Activated gamma-delta T cell treated with Interleukin-2 at 50 U/mL for 16 hours (primary cell): ENCODE measurements at regions not wholly inside any gene's neighbourhood (a gene's known extent, or its start where the extent isn't known, plus 50 kb on each side); places are given as distances from the start of the nearest gene placed in this dataset.

ENCODE experiments used
- DNase-seq: peaks from one replicate; pipeline ENCODE4 v3.0.0-alpha.2; 2020

DNA sequence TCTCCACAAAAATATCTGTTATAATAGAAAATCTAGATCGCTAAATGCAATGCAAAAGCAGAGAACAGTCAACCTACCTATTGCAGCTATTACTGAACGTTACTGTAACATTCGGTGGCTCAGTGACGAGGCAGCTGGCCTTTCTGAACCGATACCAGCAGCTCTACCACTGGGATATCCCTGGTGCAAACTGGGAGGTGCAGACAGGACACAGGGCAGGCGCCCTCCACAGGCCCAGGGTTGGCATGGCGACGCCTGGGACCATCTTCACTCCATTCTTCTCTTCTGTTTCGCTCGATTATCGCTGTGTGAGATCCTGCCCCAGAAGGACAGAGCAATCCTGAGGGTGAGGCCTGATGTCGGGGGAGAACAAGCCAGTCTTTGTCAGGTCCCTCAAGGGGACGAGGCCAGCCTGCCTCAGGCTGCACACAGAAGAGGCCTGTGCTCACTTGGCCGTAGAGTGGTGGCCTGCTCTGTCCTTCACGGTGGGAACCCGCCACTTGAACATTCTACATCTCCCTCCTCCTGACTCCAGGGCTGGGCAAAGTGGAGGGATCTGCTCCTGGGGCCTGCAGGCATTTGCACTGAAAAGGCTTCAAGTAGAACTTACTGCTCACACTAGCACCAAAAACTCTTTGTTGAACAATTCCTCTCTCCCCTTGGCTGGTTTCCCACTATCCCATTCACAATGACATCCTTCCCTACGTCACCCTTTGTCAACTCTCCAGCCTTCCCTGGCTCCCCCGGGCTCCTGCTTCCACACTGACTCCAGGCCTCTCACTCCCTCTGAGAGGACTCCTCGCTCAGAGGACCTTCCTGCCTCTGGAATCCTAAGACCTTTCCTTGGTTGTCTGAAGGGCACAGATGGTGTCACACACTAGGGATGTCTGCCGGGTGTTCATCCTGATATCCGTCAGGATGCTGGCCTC, 49.7 kb downstream of the CYRIA start:
- DNase-seq, result no peak

DNA sequence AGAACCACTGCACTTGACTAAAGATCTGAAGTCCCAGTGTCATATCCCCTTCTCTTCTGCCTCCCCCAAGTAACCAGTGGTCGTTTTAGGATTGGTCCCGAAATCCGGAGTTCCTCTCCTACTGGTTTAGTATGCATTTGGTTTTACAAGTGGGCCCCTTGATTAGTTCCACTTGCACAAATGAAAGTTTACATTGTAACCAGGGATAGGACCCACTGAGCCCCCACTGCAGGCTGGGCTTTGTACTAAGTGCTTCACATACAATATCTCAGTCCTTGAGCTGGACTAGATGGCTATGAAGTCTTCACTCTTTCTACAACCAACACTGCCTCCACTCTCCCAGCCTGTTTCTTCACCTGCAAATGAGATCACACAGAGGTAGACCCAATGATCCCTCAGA, 50.4 kb downstream of the CYRIA start:
- no peak for DNase-seq

DNA sequence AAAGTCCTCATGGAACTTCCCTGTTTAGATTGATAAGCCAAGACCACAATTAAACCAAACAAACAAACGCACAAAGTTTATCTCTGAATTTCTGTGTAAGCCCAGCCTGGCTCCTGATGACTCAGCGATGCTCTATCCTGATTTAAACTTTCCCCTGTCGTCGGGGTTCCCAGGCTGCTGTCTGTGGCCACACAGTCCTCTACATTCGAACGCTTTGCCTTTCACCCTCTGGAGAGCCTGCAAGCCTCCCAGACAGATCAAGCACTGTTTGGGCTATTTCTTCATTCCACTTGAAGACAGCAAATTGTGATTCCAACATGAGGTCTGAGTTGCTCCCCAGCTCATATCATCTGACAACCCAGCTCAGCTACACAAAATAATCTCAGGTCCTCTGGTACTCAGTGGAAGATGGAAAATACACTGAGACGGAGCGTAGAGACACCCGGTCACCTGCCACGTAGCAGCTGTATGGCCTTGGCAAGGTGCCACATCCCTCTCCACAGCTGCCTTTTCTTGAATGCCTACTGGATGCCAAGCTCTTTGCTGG, 51.2 kb downstream of the CYRIA start:
- DNase-seq, result no peak

DNA sequence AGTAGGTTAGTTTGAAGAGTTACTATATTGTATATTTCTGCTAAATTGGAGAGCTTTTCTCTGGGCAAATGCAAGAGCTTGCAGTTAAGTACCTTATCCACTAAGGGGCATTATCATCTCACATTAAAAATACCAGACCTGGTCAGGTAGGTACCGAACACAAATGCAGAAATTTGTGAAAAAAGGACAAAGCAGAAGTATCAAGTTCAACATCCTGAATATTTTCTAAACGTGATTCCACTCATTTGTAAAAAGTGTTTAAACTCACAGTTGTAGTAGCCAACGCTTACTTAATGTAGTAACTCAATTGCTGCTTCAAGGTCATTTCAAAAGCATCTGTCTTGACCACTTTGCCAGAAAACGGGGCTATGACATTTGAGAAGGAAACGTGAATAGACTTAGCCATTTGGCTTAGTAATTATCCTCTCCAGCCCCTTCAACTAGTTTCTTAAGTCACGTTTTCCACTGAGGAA, 52.1 kb downstream of the CYRIA start:
- no peak for DNase-seq

DNA sequence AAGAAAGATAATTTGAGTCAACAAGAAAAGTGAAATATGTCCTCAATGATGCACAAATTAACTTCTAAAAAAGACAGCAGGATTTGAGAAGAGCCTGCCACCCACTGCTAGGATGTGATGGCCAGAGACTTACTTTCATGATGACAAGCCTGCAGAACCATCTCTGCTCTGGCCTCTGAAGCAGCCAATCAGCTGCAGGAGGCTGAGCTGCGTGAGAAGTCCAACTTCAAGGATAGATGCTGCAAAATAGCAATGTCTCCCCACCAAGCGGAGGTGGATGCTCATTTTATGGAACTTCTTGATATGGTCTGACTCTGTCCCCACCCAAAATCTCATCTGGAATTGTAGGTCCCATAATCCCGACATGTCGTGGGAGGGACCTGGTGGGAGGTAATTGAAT, 53.1 kb downstream of the CYRIA start:
- DNase-seq, result no peak

DNA sequence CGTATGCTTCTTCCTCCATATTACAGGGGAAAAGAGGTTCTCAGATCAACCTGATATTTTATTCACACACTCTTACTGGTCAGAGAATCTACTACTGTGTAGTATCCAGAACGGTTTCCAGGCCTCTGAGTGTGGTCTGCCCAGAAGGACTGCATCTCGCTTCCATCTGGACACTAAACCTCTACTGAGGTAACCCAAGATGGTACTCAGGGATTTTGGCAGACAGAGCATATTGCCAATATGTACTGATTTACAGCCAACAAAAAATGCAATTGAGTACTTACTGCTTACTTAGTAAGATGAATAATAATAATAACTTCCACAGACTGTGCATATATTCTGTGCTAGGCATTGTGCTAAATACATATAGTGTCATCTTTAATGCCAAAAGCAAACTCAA, 55.8 kb downstream of the CYRIA start:
- DNase-seq, result no peak

DNA sequence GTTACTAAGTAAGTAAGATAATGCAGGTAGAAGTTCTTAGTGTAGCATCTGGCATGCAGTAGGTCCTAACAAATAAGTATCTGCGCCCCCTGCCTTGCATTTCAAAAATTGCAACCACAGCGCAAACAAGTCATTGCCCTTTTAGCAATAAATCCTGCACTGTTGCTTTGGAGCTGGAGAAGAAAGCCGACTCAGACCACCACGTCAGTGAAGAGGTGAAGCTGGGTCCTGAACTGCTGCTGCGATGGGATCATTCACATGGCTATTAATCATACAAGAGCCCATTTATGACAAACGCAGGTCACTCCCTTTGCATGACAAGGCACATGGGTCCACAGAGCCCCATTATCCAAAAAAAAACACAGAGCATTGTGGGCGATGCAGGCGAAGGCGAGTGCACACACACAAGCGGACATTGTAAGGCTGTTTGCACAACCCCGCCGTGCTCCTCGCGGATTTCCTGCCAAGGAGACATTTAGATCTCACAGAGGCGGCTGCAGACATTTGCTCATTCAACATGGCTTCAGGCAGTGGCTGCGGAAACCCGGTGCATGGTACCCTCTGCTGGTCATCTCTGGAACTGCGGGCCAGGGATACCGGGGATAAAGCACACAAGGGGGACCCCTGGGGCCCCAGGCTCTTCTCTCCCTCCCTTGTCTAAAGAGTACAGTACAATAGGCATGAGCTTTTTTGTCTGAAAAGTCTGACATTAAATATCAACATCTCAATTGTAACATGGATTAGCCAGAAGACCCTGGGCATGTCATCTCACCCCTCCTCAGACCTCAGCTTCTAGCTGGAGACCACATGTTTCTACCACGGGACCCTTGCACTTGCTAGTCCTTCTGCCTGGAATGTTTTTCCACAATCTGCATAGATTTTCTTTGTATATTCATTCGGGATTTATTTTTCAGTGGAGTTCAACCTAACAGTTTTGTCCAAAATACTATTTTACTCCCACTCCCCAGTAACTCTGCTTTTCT, 56.7 kb downstream of the CYRIA start:
- peak; percentile 85 for DNase-seq

DNA sequence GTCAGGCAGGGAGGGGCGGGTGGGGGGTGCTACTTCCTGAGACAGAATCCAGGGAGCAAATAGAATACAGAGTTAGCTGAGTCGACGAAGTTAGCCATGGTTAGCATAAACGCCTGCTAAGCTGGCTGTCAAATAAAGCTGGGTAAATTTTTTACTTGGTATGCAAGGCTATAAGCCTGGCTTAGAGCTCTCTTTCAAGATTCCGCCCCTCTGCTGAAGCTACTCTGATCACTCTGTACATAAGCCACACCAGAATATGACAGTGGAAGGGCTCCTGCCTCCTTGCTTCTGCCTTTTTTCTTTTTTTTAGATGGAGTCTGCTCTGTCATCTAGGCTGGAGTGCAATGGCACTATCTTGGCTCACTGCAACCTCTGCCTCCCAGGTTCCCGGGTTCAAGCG, 58.3 kb downstream of the CYRIA start:
- DNase-seq, result no peak

DNA sequence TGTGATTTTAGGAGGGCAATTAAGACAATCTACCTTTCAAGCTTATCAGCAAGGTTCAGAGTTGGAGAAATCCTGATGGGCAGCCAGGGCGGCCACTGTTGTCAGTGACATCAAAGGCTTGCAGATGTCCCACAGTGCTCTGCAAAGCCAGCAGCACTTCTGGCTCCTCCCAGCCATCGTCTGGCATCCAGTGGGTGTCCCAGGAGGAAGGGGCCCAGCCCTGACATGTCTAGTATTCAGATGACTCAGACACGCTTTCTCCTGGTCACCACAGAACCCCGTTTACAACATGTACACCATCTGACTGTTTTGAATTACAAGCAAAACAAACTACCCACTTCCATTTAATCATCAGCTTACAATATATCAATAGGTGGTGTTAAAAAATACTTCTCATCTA, 61.4 kb downstream of the CYRIA start:
- DNase-seq, result no peak

DNA sequence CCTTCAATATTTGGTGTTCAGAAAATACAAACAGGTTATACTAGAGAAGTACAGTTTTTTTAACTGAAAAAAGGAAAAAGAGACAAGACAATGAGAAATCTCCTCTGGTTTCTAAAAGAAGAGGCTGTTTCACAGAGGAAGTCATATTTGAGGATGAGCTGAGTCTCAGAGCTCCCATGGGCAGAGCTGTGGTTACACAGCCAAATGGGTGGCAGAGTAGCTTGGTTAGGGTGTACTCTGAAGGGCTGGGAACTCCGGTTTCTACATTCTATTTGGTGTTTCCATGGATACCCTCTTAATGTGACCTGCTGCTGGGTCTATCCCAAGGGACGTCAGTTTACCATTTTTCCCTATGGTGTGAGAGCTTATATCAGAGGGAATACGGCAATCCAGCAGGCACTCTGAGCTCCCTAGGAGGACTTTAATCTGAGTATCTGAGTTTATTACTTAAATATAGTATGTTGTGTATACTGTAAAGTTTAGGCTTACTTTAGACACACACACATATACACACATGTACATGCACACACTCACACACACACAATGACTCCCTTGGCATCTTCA, 74.2 kb downstream of the CYRIA start:
- DNase-seq, result no peak

DNA sequence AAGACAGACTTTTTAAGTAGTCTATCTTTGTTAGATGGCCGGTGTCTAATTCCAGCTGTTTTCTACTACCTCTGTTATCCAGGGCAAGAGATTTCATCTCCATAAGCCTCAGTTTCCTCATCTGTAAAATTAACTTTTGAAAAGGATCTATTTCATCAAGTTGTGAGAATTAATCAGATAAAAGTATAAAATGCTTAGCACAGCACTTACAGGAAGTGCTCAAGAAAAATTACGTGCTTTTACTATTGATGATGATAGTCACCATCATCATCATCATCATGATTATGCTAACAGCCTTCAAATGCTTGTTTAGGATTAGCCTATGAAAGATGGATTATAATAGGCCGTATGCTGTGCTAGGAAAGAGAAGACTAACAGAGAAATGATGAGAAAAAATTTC, 76.2 kb downstream of the CYRIA start:
- no peak for DNase-seq

DNA sequence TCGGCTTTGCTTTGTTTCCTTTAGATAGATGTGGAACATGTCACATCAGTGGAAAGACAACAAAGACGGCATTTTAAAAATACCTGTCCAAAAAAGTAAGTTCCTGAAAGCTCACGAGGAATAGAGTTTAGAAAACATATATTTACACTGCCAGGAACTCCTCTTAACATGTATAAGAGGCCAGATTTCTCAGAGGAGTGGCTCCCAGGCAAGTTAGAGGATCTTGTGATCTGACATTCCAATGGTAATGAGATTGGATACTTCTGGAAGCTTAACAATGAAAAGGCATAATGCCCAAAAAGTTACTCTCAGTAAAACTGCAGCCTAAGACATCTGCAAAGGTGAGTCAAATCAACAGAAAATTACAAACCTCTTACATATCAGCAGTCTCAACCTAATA, 77.1 kb downstream of the CYRIA start:
- DNase-seq, result no peak

DNA sequence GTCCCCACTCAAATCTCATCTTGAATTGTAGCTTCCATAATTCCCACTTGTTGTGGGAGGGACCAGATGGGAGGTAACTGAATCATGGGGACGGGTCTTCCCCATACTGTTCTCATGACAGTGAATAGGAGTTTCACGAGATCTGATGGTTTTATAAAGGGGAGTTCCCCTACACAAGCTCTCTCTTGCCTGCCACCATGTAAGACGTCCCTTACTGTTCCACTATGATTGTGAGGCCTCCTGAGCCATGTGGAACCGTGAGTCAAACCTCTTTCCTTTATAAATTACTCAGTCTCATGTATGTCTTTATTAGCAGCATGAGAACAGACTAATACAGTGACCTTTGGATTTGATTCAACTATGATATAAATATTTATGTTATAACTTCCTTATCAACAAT, 78.0 kb downstream of the CYRIA start:
- no peak for DNase-seq

DNA sequence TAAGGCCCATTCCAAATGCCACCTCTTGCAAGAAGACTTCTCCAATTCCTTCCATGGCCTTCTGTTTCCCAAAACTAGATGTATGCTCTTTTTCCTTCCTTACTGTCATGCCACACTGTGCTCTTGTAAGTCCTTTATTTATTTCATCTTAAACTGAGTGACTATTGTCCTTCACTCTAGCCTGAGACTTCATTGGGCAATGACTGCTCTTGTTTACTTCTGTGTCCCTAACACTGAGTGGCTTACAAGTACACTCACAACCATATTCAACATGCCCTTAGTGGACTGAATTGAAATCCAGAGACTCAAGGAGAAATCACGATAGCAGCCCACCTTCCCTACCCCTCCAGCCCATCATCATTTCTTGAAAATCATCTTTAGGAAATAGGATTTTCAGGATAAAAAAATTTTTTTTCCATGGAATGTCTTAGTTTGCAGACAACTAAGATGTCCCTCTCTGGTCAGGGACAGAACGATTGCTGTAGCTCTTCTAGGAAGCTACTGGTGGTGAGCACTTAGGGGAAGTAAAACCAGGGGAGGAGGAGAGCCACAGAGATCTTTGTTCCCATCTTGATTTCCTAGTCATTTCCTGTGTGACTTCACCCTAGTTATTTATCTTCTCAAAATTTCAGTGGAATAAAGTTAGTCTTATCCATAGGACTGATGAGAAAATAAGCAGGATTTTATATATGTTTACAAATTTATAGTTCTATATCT, 80.7 kb downstream of the CYRIA start:
- DNase-seq, result no peak

DNA sequence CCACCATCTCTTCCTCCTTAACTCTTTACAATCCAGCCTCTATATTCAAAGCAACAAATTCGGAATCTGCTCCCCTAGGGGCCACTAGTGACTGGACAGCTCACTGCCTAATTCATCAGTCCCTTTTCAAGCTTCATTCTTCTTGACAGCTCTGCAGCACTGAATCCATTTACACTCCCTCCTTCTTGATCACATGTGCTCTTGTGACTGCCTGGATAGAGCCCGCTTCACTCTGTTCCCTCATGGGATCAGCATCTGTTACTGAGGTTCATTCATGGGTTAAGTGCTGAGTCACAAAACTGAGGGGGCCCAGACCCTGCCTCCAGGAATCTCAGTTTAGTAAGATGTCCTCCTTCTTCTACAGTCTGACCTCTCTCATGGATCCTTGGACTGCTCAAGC, 81.5 kb downstream of the CYRIA start:
- no peak for DNase-seq

DNA sequence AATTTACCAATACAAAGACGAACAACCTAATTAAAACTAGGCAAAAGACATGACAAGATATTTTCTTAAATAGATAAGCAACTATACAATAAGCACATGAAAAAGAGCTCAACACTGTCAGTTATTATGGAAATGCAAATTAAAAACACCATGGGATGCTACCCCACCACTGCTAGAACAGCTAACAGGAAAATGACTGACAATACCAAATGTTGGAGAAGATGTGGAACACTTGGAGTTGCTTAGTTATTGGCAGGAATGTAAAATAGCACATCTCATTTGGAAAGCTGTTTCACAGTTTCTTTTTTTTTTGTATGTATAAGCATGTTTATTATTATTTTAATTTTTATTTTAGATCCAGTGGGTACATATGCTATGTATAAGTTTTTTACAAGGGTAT, 84.4 kb downstream of the CYRIA start:
- DNase-seq, result no peak

DNA sequence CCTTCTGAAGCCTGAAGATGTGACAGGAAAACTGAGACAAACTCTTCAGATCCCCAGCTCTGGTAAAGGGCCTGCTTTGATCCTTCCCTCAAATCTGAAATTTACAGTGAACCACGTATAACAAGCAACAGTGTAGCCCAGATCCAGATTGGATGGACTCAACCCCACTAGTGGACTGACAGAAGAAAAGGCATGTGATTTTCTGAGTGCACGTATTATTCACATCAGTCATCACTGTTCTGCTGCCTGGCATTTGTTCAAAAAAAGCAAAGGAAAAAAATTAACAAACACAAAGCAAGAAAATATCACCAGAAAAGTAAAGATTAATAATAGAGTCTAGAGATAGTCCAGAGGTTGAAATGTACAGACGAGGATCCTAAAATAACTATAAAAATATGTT, 87.6 kb downstream of the CYRIA start:
- DNase-seq, result no peak

DNA sequence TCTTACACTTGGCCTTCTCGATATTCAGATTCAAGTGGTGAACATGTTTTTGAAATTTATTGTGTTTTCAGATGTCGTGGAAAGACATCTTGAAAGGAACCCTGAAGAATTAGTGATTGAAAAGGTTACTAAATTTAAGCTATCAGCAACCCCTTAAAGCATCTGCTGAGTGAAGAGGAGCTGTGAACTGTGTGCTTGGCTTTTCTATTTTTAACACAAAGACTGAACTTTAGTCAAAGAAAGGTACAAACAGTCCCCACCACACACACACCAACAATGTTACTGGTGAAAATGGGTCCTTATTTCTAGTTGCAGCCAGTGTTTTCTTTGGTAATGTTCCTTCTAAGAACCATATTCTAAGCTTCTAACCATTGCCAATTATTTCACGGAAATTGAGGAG, 95.1 kb downstream of the CYRIA start:
- no peak for DNase-seq

DNA sequence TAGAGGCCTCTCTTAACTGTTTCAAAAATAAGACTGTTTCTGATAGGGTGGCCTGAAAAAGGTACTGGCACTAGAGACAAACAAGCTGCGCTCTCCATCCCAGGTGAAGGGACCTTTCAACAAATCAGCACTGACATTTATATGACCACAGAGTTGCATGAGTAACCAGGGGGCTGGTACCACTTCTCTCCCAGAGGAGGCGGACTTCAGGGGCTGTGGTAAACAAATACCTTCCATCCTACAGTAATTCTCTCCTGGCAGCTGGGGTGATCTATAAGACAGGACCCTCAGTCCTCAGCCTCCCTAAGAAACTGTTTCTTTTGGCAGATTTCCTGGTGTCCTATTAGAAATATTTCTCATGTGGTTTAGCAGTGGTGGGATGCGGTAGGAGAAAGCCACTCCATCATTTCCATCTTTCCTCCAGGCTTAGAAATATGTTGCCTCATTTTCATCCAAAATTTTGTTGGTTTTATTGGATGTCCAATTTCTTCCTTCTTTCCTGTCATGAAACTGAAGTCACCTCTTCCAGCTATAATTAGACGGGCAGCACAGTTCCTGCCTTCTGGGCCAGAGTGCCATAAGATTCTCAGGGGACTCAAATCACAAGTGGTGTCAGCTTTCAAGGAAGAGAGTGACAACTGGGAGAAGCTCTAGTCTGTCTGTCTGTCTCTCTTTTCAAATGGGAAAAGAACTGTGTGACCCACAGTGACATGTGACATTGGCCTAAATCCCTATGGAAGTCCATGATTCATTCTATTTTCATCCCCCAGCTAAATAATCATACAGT, 96.4 kb downstream of the CYRIA start:
- no peak for DNase-seq

DNA sequence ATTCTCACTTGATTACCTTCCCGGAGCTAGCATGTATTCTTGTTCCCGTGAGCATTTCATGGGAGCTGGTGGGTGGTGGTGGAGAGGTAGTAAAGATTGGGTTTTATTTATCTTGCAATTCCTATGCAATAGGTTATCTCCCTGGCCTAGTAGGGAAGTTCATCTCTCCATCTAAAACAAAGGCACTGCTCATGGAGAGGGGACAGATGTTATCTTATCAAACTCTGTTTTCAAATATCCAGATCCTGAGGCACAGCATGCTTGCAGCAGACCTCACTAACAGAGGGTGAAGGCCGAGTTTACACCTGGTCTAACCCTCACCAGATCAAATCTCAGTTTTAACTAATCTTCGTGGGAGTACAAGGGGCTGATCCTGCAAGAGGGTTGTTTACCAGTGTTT, 98.9 kb downstream of the CYRIA start:
- DNase-seq, result no peak

DNA sequence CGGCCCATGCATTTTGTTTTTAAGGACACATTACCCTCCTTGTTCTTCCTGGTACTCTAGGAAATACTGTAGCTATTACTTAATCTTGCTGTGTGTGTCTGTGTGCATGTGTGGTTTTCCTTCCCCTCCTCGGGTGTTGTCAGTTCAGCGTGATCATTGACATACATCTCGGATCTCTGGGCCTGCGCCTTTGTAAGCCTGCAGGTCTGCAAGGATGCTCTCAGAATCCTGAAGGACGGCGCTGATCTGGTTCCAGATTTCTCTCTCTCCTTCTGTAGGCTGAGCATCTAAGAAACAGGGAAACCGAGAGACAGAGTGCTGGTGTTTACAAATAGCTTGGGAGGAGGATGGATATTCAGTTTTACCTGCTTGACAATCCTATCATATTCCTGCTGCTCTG, 100.2 kb downstream of the CYRIA start:
- DNase-seq, result no peak

DNA sequence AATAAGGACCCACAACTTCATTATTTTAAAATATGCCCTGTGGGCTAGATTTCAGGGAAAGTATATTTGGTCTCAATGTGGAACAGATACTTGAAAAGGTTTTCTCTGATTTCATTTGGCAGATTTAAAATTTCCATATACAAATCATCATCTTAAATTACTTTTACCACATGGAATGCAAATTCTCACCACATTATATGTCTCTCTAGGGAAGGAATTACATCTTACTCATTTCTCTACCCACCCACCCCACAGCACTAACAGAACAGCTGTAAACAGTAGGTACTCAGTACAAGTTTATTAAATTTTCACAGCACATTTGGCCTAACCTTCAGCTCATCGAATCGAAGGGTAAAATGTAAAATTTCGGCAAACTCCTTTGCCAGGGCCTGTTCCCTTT, 104.0 kb downstream of the CYRIA start:
- no peak for DNase-seq
